ENCODE measurements at regions not wholly inside any gene's neighbourhood (a gene's known extent, or its start where the extent isn't known, plus 50 kb on each side); places are given as distances from the start of the nearest gene placed in this dataset.

DNA sequence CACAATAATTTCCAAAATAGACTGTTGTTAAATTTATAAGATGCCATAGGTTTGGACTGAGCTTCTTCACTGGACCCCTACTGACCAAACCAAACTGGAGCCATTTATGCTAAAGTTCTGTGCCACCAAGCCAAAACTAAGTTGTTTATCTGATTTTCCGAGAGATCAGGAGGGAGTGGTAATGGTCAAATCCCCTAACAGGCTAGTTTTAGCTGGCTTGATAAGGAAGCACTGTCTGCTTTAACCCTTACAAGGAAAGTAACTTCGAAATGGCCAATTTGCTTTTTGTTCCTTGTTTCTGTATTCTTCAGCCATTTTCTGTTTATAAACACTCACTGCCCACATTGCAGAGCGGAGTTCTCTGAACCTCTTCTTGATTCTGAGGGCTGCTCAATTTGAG, 246.8 kb upstream of the TUT7 start:
- Histone ChIP-seq H3K27me3 (ENCODE audit: low read depth, low read length) (0 out of 2 replicates have a peak, but pooled peaks cover 6% of the 10 kb centered on the region), H3K9me3 (ENCODE audit: insufficient read depth, low read length) (no peaks in the 10 kb centered on the region), H3K36me3 (replicated peaks; ENCODE audit: low read depth, low read length) (no peaks in the 10 kb centered on the region), H2AFZ (ENCODE audit: low read depth, low read length) (no peak overlapping the region), H3K4me2 (ENCODE audit: low read length) (no peak overlapping the region), H3K79me2 (ENCODE audit: low read length) (no peaks in the 10 kb centered on the region), H3K27ac (ENCODE audit: low read length) (no peak overlapping the region), H3K4me1 (ENCODE audit: low read length) (no peaks in the 10 kb centered on the region), H4K20me1 (ENCODE audit: insufficient read depth, low read length) (no peaks in the 10 kb centered on the region), H3K4me3 (ENCODE audit: low read length) (no peak overlapping the region), H3K9ac (ENCODE audit: low read length) (no peak overlapping the region)
- TF ChIP-seq, protein P1, sequence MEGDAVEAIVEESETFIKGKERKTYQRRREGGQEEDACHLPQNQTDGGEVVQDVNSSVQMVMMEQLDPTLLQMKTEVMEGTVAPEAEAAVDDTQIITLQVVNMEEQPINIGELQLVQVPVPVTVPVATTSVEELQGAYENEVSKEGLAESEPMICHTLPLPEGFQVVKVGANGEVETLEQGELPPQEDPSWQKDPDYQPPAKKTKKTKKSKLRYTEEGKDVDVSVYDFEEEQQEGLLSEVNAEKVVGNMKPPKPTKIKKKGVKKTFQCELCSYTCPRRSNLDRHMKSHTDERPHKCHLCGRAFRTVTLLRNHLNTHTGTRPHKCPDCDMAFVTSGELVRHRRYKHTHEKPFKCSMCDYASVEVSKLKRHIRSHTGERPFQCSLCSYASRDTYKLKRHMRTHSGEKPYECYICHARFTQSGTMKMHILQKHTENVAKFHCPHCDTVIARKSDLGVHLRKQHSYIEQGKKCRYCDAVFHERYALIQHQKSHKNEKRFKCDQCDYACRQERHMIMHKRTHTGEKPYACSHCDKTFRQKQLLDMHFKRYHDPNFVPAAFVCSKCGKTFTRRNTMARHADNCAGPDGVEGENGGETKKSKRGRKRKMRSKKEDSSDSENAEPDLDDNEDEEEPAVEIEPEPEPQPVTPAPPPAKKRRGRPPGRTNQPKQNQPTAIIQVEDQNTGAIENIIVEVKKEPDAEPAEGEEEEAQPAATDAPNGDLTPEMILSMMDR (IDR thresholded peaks at IDR 0.05; ENCODE audit: low read depth, low read length), result no peak
- no peak for TF ChIP-seq EZH2phosphoT487 (IDR thresholded peaks at IDR 0.05; ENCODE audit: low read depth)

DNA sequence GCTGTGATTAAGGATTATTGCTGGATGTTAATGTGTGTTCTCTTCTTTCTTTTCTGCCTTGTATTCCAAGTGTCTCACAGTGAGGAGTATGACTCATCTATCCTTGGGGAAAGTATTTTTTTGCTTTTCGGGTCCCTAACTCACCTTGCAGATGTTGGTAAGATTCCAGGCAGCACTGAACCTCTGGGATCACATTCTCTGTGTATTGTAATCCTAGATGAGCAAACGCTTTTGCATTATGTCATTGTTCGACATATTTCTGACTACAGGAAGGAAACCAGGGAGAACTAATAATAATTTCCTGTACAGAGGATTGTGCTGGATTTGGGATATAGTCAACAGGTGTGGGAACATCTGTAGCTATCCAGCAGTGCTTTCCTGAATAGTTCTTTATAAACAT, 246.1 kb upstream of the TUT7 start:
- Histone ChIP-seq H3K27me3 (ENCODE audit: low read depth, low read length) (0 out of 2 replicates have a peak, but pooled peaks cover 6% of the 10 kb centered on the region), H2AFZ (ENCODE audit: low read depth, low read length) (no peak overlapping the region), H3K4me2 (ENCODE audit: low read length) (no peak overlapping the region), H3K36me3 (replicated peaks; ENCODE audit: low read depth, low read length) (no peaks in the 10 kb centered on the region), H3K4me1 (ENCODE audit: low read length) (no peaks in the 10 kb centered on the region), H3K9ac (ENCODE audit: low read length) (no peak overlapping the region), H4K20me1 (ENCODE audit: insufficient read depth, low read length) (no peaks in the 10 kb centered on the region), H3K9me3 (ENCODE audit: insufficient read depth, low read length) (no peaks in the 10 kb centered on the region), H3K4me3 (ENCODE audit: low read length) (no peak overlapping the region), H3K79me2 (ENCODE audit: low read length) (no peaks in the 10 kb centered on the region), H3K27ac (ENCODE audit: low read length) (no peak overlapping the region)
- TF ChIP-seq, protein P1 (IDR thresholded peaks at IDR 0.05; ENCODE audit: low read depth, low read length), result no peak
- no peak for TF ChIP-seq EZH2phosphoT487 (IDR thresholded peaks at IDR 0.05; ENCODE audit: low read depth)

DNA sequence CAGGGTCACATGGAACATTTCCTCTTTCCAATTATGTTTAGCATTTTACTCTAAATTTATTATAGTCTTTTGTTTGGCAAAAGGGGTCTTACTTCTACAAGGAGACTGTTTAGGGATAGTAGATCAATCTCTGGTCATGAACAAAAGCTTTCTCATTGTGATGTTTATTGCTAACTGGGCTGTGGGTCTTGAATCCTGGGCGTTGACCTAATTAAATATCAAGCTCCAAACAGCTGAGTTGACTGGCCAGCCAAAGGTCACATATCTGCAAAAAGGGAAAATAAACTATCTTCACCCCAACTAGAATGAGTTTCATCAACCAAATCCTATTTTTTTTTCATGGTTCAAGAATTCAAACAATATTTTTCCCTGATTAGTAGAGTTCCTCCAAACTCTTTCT, 245.4 kb upstream of the TUT7 start:
- Histone ChIP-seq H3K27me3 (ENCODE audit: low read depth, low read length) (0 out of 2 replicates have a peak, but pooled peaks cover 6% of the 10 kb centered on the region), H4K20me1 (ENCODE audit: insufficient read depth, low read length) (no peaks in the 10 kb centered on the region), H3K9me3 (ENCODE audit: insufficient read depth, low read length) (no peaks in the 10 kb centered on the region), H3K4me3 (ENCODE audit: low read length) (no peak overlapping the region), H3K4me2 (ENCODE audit: low read length) (no peak overlapping the region), H2AFZ (ENCODE audit: low read depth, low read length) (no peak overlapping the region), H3K79me2 (ENCODE audit: low read length) (no peaks in the 10 kb centered on the region), H3K4me1 (ENCODE audit: low read length) (no peaks in the 10 kb centered on the region), H3K9ac (ENCODE audit: low read length) (no peak overlapping the region), H3K27ac (ENCODE audit: low read length) (no peak overlapping the region), H3K36me3 (replicated peaks; ENCODE audit: low read depth, low read length) (no peaks in the 10 kb centered on the region)
- TF ChIP-seq, protein P1 (IDR thresholded peaks at IDR 0.05; ENCODE audit: low read depth, low read length), result no peak
- TF ChIP-seq EZH2phosphoT487 (IDR thresholded peaks at IDR 0.05; ENCODE audit: low read depth), result no peak

DNA sequence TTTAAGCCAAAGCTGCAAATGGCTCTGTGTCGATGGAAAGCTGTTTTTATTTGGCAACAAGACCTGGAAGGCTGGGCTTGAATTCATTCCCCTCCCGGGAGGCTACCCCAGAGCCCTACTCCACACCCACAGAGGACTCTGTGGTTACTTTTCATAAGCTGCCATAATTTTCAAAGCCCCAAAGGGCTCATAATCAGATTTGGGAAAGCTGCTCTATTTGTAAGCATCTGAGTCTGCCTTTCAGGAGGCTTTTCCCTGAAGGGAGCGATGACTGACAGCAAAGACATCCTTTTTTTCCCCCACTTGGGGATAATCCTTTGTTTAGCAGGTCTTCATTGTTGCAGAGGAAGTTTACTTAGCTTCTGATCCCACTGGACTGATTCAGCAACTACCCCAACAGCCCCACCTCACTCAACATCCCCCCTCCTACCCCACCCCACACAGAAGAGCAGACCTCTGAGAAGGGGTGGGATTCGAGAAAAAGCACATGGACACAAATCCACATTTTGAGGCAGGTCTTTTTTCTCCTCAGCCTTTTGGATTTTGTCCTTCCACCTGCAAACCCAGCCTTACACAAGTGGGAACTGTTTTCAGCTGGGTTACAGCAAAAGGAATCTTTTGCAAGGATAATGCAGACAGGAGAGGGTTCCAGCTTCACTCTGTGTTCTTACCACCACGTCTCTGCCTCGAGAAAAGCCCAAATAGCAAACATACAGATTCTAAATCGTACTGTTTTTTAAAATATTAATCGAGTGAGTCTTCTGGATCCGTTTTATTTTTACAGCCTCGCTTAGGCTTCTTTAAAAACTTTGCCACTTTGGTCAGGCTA, 244.4 kb upstream of the TUT7 start:
- no peak overlapping the region for H3K9ac ChIP-seq (ENCODE audit: low read length)
- no peaks in the 10 kb centered on the region for H3K4me1 ChIP-seq (ENCODE audit: low read length)
- H4K20me1 ChIP-seq (ENCODE audit: insufficient read depth, low read length), result no peaks in the 10 kb centered on the region
- H3K4me3 ChIP-seq (ENCODE audit: low read length), result no peak overlapping the region
- H2AFZ ChIP-seq (ENCODE audit: low read depth, low read length), result no peak overlapping the region
- no peaks in the 10 kb centered on the region for H3K79me2 ChIP-seq (ENCODE audit: low read length)
- H3K27me3 ChIP-seq (ENCODE audit: low read depth, low read length), result 0 out of 2 replicates have a peak, but pooled peaks cover 6% of the 10 kb centered on the region
- H3K36me3 ChIP-seq (replicated peaks; ENCODE audit: low read depth, low read length), result no peaks in the 10 kb centered on the region
- no peak for TF ChIP-seq EZH2phosphoT487 (IDR thresholded peaks at IDR 0.05; ENCODE audit: low read depth)
- TF ChIP-seq, protein P1 (IDR thresholded peaks at IDR 0.05; ENCODE audit: low read depth, low read length), result no peak
- H3K9me3 ChIP-seq (ENCODE audit: insufficient read depth, low read length), result no peaks in the 10 kb centered on the region
- H3K27ac ChIP-seq (ENCODE audit: low read length), result no peak overlapping the region
- no peak overlapping the region for H3K4me2 ChIP-seq (ENCODE audit: low read length)
